ENCODE measurements at regions not wholly inside any gene's neighbourhood (a gene's known extent, or its start where the extent isn't known, plus 50 kb on each side); places are given as distances from the start of the nearest gene placed in this dataset.

GRCh38 chr12:125512541-125513298 is 447.5 kb downstream of the AACS start:
- TF ChIP-seq CTCF (IDR thresholded peaks at IDR 0.05) = no peak
- TF ChIP-seq POLR2A (IDR thresholded peaks at IDR 0.05) = no peak
